PC-3 (cell line): ENCODE measurements at regions not wholly inside any gene's neighbourhood (a gene's known extent, or its start where the extent isn't known, plus 50 kb on each side); places are given as distances from the start of the nearest gene placed in this dataset.

Experiments
- ATAC-seq: fragments of 200-7000 bp; cut with Tn5 transposase; 2 replicates; pipeline ENCODE4 v1.9.1; 2020; ENCODE audit warnings: mild to moderate bottlenecking, moderate library complexity
- BruUV-seq: library from RNA; stranded (reverse); fragments of 400-500 nt; replicated peaks from 2 replicates; lab custom pipeline; 2021; lab: Mats Ljungman, UMichigan
- CTCF ChIA-PET: fragments of 300-600 bp; sonication (Branson Sonifier 250); formaldehyde crosslinking; loops from one replicate; lab custom pipeline; 2022; ENCODE audit warnings: antibody characterized with exemption; lab: Charles Lee
- POLR2A ChIA-PET: fragments of 300-600 bp; sonication (Branson Sonifier 250); formaldehyde crosslinking; loops from one replicate; lab custom pipeline; 2022; ENCODE audit warnings: antibody characterized with exemption; ENCODE audit not compliant: unreplicated experiment; lab: Charles Lee
- DNase-seq: peaks from one replicate; pipeline ENCODE4 v3.0.0-alpha.2; 2015
- H2AFZ ChIP-seq: fragments of 300-600 bp; sonication (generic); 2 replicates; pipeline ENCODE4 v1.6.0; 2016; ENCODE audit warnings: antibody characterized with exemption, low read length
- H3F3A ChIP-seq: fragments of 300-600 bp; sonication (generic); one replicate; pipeline ENCODE4 v1.6.0; 2017; ENCODE audit warnings: antibody characterized with exemption, low read length, control low read depth, mild to moderate bottlenecking; ENCODE audit not compliant: unreplicated experiment
- H3K27ac ChIP-seq: fragments of 300-600 bp; sonication (generic); 2 replicates; pipeline ENCODE4 v1.5.1; 2016; ENCODE audit warnings: mild to moderate bottlenecking, low read length
- H3K27me3 ChIP-seq: fragments of 300-600 bp; sonication (generic); 2 replicates; pipeline ENCODE4 v1.6.1; 2016; ENCODE audit warnings: low read length, mixed read lengths
- H3K36me3 ChIP-seq: fragments of 300-600 bp; sonication (generic); 2 replicates; pipeline ENCODE4 v1.6.1; 2016; ENCODE audit warnings: low read depth, mixed run types, low read length, mixed read lengths
- H3K4me1 ChIP-seq: fragments of 300-600 bp; sonication (generic); 2 replicates; pipeline ENCODE4 v1.5.1; 2016; ENCODE audit warnings: low read length; ENCODE audit not compliant: insufficient read depth
- H3K4me2 ChIP-seq: fragments of 300-600 bp; sonication (generic); 2 replicates; pipeline ENCODE4 v1.6.0; 2016; ENCODE audit warnings: low read length
- H3K4me3 ChIP-seq: fragments of 300-600 bp; sonication (generic); 2 replicates; pipeline ENCODE4 v1.5.1; 2016; ENCODE audit warnings: mild to moderate bottlenecking, low read length, mixed read lengths
- H3K79me2 ChIP-seq: fragments of 300-600 bp; sonication (generic); 2 replicates; pipeline ENCODE4 v1.6.1; 2017; ENCODE audit warnings: low read length, mixed read lengths
- H3K9ac ChIP-seq: fragments of 300-600 bp; sonication (generic); 2 replicates; pipeline ENCODE4 v1.6.0; 2016; ENCODE audit warnings: mild to moderate bottlenecking, low read length
- H3K9me2 ChIP-seq: fragments of 300-600 bp; sonication (generic); replicated peaks from 2 replicates; pipeline ENCODE4 v1.6.1; 2016; ENCODE audit warnings: mixed run types, low read length, mixed read lengths
- H3K9me3 ChIP-seq: fragments of 300-600 bp; sonication (generic); 2 replicates; pipeline ENCODE4 v1.6.1; 2016; ENCODE audit warnings: low read length, mixed read lengths
- H4K20me1 ChIP-seq: fragments of 300-600 bp; sonication (generic); 2 replicates; pipeline ENCODE4 v1.6.1; 2016; ENCODE audit warnings: low read length, mixed read lengths
- EZH2 ChIP-seq: fragments of 300-600 bp; sonication (generic); IDR thresholded peaks from one replicate; pipeline ENCODE4 v1.6.1; 2017; ENCODE audit warnings: antibody characterized with exemption, mild to moderate bottlenecking, low read length; ENCODE audit not compliant: unreplicated experiment
- EZH2phosphoT487 ChIP-seq: fragments of 300-600 bp; sonication (generic); IDR thresholded peaks from 2 replicates; pipeline ENCODE4 v1.6.1; 2018; ENCODE audit warnings: mild to moderate bottlenecking, antibody characterized with exemption, low read length, borderline replicate concordance
- intact Hi-C: fragments of 100-400 bp; cut with micrococcal nuclease; formaldehyde crosslinking; loops from 2 replicates; pipeline ENCODE4 v1.9.0; 2023
- TF ChIP-seq, protein P1 (sequence below): fragments of 300-600 bp; sonication (generic); conservative IDR thresholded peaks from 2 replicates; pipeline ENCODE4 v1.5.1; 2017; ENCODE audit warnings: antibody characterized with exemption, low read depth, mild to moderate bottlenecking, low read length

DNA sequence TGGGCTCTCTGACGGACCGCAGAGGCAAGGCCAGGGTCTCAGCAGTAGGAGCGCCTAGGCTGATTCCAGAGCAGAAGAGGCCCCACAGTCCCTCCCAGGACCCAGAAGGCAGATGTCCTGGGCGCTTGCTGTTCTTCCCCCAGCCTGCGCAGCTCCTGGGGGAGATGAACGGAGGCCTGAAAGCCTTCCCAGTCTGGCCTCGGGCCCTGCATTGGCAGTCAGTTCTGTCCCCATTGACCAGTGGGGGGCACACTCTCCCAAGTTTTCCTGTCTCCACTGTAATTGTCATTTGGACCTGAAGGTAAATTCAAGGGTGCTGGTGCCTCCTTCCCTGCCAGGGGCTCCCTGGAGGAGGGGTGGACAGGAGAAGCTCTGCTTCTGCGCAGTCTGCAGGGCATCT is 345.7 kb downstream of the CYP26B1 start:
- intact Hi-C loops = loop anchor here (1.0 kb wide), 1 partner anchor 348 kb away; no protein-coding TSS in a partner anchor
- no peak overlapping the region for H3K4me2 ChIP-seq
- H3K4me1 ChIP-seq = no peaks in the 10 kb centered on the region
- no TSS peak for BruUV-seq
- ATAC-seq = peak; percentile 57
- no peak overlapping the region for H3K9ac ChIP-seq
- TF ChIP-seq EZH2phosphoT487 (no peak), EZH2 (no peak)
- TF ChIP-seq, protein P1, sequence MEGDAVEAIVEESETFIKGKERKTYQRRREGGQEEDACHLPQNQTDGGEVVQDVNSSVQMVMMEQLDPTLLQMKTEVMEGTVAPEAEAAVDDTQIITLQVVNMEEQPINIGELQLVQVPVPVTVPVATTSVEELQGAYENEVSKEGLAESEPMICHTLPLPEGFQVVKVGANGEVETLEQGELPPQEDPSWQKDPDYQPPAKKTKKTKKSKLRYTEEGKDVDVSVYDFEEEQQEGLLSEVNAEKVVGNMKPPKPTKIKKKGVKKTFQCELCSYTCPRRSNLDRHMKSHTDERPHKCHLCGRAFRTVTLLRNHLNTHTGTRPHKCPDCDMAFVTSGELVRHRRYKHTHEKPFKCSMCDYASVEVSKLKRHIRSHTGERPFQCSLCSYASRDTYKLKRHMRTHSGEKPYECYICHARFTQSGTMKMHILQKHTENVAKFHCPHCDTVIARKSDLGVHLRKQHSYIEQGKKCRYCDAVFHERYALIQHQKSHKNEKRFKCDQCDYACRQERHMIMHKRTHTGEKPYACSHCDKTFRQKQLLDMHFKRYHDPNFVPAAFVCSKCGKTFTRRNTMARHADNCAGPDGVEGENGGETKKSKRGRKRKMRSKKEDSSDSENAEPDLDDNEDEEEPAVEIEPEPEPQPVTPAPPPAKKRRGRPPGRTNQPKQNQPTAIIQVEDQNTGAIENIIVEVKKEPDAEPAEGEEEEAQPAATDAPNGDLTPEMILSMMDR = peak; percentile 72
- POLR2A ChIA-PET = no interaction called here
- H3K27me3 ChIP-seq = peaks cover 11% of the 10 kb centered on the region; the same call in 1 of the 2 replicates
- no peaks in the 10 kb centered on the region for H3F3A ChIP-seq
- DNase-seq = peak; percentile 70
- CTCF ChIA-PET = no interaction called here
- no peak overlapping the region for H3K27ac ChIP-seq
- no peaks in the 10 kb centered on the region for H3K79me2 ChIP-seq
- H3K36me3 ChIP-seq = no peaks in the 10 kb centered on the region
- H3K4me3 ChIP-seq = no peak overlapping the region
- H4K20me1 ChIP-seq = no peaks in the 10 kb centered on the region
- H3K9me2 ChIP-seq = 0 out of 2 replicates have a peak, but pooled peaks cover 2% of the 10 kb centered on the region
- no peaks in the 10 kb centered on the region for H3K9me3 ChIP-seq
- no peak overlapping the region for H2AFZ ChIP-seq

DNA sequence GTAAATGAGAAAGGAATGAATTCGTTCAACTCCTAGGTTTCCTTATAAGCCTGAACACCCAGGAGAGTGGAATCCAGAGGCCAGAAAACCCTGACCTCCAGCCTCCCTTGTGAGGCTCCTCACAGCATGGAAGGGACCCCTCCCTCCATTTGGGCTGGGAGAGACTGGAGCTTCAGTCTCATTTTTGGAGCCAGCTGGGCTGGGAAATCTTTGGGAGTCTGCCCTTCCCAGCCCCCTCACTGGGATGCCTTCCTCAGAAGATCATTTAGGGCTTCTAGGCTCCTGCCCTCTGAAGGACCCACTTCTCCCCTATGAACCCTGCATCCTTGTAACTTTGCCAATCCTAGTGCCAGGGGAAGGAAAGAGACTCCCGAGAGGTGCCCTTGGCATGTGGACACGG is 346.1 kb downstream of the CYP26B1 start:
- intact Hi-C loops = no loop called here
- ChIA-PET POLR2A (no interaction called here), CTCF (no interaction called here)

GRCh38 chr2:71800851-71801250 is 346.8 kb downstream of the CYP26B1 start:
- H3K27me3 ChIP-seq = 0 out of 2 replicates have a peak, but pooled peaks cover 4% of the 10 kb centered on the region
- no peak overlapping the region for H3K27ac ChIP-seq
- no peak overlapping the region for H2AFZ ChIP-seq
- no peak for DNase-seq
- H3K4me3 ChIP-seq = no peak overlapping the region
- no peaks in the 10 kb centered on the region for H3F3A ChIP-seq
- H3K79me2 ChIP-seq = no peaks in the 10 kb centered on the region
- no peaks in the 10 kb centered on the region for H3K36me3 ChIP-seq
- H3K4me1 ChIP-seq = peaks cover 7% of the 10 kb centered on the region
- no peak for TF ChIP-seq EZH2
- TF ChIP-seq EZH2phosphoT487 = no peak
- TF ChIP-seq, protein P1 = no peak
- H4K20me1 ChIP-seq = no peaks in the 10 kb centered on the region
- intact Hi-C loops = no loop called here
- CTCF ChIA-PET = no interaction called here
- POLR2A ChIA-PET = no interaction called here
- H3K4me2 ChIP-seq = no peak overlapping the region
- H3K9me2 ChIP-seq = no peaks in the 10 kb centered on the region
- no peak overlapping the region for H3K9ac ChIP-seq
- BruUV-seq = no TSS peak
- no peaks in the 10 kb centered on the region for H3K9me3 ChIP-seq
- no peak for ATAC-seq

More for the DNA sequence above, 346.1 kb downstream of the CYP26B1 start:
- peaks cover 7% of the 10 kb centered on the region; the same call in 1 of the 2 replicates for H3K27me3 ChIP-seq
- H3K4me1 ChIP-seq = no peaks in the 10 kb centered on the region
- no peak for DNase-seq
- H4K20me1 ChIP-seq = no peaks in the 10 kb centered on the region
- no peak overlapping the region for H3K4me3 ChIP-seq
- no peak overlapping the region for H3K27ac ChIP-seq
- ATAC-seq = no peak
- no peaks in the 10 kb centered on the region for H3K79me2 ChIP-seq
- no peak overlapping the region for H3K4me2 ChIP-seq
- no peaks in the 10 kb centered on the region for H3K9me3 ChIP-seq
- H3K9me2 ChIP-seq = no peaks in the 10 kb centered on the region
- no peaks in the 10 kb centered on the region for H3K36me3 ChIP-seq
- no peak overlapping the region for H2AFZ ChIP-seq
- H3F3A ChIP-seq = no peaks in the 10 kb centered on the region
- no TSS peak for BruUV-seq
- TF ChIP-seq, protein P1 = no peak
- TF ChIP-seq EZH2 (no peak), EZH2phosphoT487 (no peak)
- no peak overlapping the region for H3K9ac ChIP-seq
